ENCODE measurements at regions not wholly inside any gene's neighbourhood (a gene's known extent, or its start where the extent isn't known, plus 50 kb on each side); places are given as distances from the start of the nearest gene placed in this dataset.

DNA sequence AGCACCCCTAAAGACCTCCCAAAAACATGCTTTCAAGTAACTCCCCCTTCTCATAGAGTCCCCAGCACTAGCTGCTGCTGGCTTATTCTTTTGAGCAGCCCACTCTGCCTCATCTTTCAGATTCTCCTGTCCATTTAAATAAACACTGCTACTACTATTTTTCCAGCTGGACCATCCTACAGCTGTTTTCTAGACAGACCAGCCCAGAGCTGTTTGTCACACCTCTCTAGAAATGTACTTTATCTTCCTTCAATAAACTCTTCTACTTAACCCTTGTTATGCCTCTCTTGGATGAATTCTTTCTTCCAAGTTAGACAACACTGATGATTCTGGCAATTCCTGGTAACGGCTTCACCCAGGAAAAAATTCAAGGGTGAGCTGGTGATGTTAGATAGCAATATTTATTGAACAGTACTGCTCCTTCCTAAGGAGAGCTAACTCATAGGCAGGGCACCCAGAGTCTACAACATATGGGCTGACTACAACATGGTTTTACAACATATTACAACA, 995.7 kb downstream of the LRFN5 start:
- no peak for ATAC-seq
- Histone ChIP-seq H3K9me3 (no peaks in the 10 kb centered on the region), H3K27ac (no peak overlapping the region), H3K27me3 (no peaks in the 10 kb centered on the region), H3K4me1 (no peaks in the 10 kb centered on the region), H3K4me3 (no peak overlapping the region), H3K36me3 (no peaks in the 10 kb centered on the region)
- no peak for TF ChIP-seq POLR2A (IDR thresholded peaks at IDR 0.05)
- no peak for TF ChIP-seq CTCF (IDR thresholded peaks at IDR 0.05)
- intact Hi-C loops (cut with DNase I): no loop called here
- DNase-seq: no peak
- 56 to 79% (median 71%) methylated on average over 1 of the region's 1 CpG for WGBS, 4 donors

- Histone ChIP-seq H3K27me3 (no peaks in the 10 kb centered on the region), H3K4me3 (no peak overlapping the region), H3K27ac (no peak overlapping the region), H3K4me1 (no peaks in the 10 kb centered on the region), H3K36me3 (no peaks in the 10 kb centered on the region), H3K9me3 (peaks cover 0 to 41% (median 17%) of the 10 kb centered on the region in 12 donors)
- ATAC-seq (no peak), DNase-seq (no peak)
- intact Hi-C loops (cut with DNase I): no loop called here
- no peak for TF ChIP-seq POLR2A (IDR thresholded peaks at IDR 0.05)
- no peak for TF ChIP-seq CTCF (IDR thresholded peaks at IDR 0.05)
- WGBS, 4 donors: 69 to 88% (median 81%) methylated on average over 2 of the region's 2 CpGs
Observed at GRCh38 chr14:42572032-42572431, 965.4 kb downstream of the LRFN5 start.

- H3K4me3 ChIP-seq: no peak overlapping the region
- H3K36me3 ChIP-seq: no peaks in the 10 kb centered on the region
- intact Hi-C loops (cut with DNase I): no loop called here
- no peaks in the 10 kb centered on the region for H3K4me1 ChIP-seq
- WGBS, 4 donors: 70 to 72% (median 71%) methylated on average over 3 of the region's 3 CpGs
- no peak overlapping the region for H3K27ac ChIP-seq
- H3K27me3 ChIP-seq: no peaks in the 10 kb centered on the region
- DNase-seq (no peak), ATAC-seq (no peak)
- H3K9me3 ChIP-seq: peaks cover 0 to 17% (median under 1%) of the 10 kb centered on the region in 12 donors
- no peak for TF ChIP-seq POLR2A (IDR thresholded peaks at IDR 0.05)
- no peak for TF ChIP-seq CTCF (IDR thresholded peaks at IDR 0.05)
Observed at GRCh38 chr14:42569227-42569626, 962.6 kb downstream of the LRFN5 start.

GRCh38 chr14:42565556-42565955, 958.9 kb downstream of the LRFN5 start:
- intact Hi-C loops (cut with DNase I): no loop called here
- H3K4me1 ChIP-seq: no peaks in the 10 kb centered on the region
- H3K27me3 ChIP-seq: no peaks in the 10 kb centered on the region
- H3K4me3 ChIP-seq: no peak overlapping the region
- no peak for DNase-seq
- H3K27ac ChIP-seq: no peak overlapping the region
- TF ChIP-seq CTCF (IDR thresholded peaks at IDR 0.05) (no peak), POLR2A (IDR thresholded peaks at IDR 0.05) (no peak)
- ATAC-seq: no peak
- no peaks in the 10 kb centered on the region for H3K36me3 ChIP-seq
- peaks cover 0 to 3% (median 0%) of the 10 kb centered on the region in 12 donors for H3K9me3 ChIP-seq
